ENCODE measurements at regions not wholly inside any gene's neighbourhood (a gene's known extent, or its start where the extent isn't known, plus 50 kb on each side); places are given as distances from the start of the nearest gene placed in this dataset.

- intact Hi-C loops (cut with DNase I; ENCODE audit: low total_unique reads): no loop called here
- 82 to 93% (median 85%) methylated on average over 1 of the region's 1 CpG for WGBS, 5 donors
- Histone ChIP-seq H3K27me3 (replicated peaks in 1 of 7) (no peaks in the 10 kb centered on the region), H3K27ac (no peak overlapping the region), H3K36me3 (no peaks in the 10 kb centered on the region), H3K4me3 (no peak overlapping the region), H3K9me3 (no peaks in the 10 kb centered on the region), H3K4me1 (no peaks in the 10 kb centered on the region)
- DNase-seq: no peak
- TF ChIP-seq CTCF (IDR thresholded peaks at IDR 0.05 in 8 of 11, conservative IDR thresholded peaks at IDR 0.05 in 3 of 11): no peak
- no peak for TF ChIP-seq POLR2A (IDR thresholded peaks at IDR 0.05)
- TF ChIP-seq POLR2AphosphoS5 (IDR thresholded peaks at IDR 0.05): no peak
Observed at GRCh38 chr2:149877913-149878312, 290.3 kb upstream of the MMADHC start.

DNA sequence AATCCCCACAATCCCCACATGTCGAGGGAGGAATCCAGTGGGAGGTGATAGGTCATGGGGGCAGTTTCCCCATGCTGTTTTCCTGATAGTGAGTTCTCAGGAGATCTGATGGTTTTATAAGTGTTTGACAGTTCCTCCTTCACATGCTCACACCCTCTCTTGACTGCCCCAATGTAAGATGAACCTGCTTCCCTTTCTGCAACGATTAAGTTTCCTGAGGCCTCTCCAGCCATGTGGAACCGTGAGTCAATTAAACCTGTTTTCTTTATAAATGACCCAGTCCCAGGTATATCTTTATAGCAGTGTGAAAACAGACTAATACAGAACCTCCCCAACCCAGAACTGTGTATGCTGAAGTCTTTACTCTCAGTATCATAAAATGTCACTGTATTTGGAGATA, 289.5 kb upstream of the MMADHC start:
- no peak overlapping the region for H3K27ac ChIP-seq
- 31 to 44% (median 38%) methylated on average over 3 of the region's 3 CpGs for WGBS, 5 donors
- no peak overlapping the region for H3K4me3 ChIP-seq
- no peaks in the 10 kb centered on the region for H3K9me3 ChIP-seq
- DNase-seq: no peak
- TF ChIP-seq POLR2AphosphoS5 (IDR thresholded peaks at IDR 0.05): no peak
- no peaks in the 10 kb centered on the region for H3K27me3 ChIP-seq (replicated peaks in 1 of 7)
- H3K4me1 ChIP-seq: no peaks in the 10 kb centered on the region
- intact Hi-C loops (cut with DNase I; ENCODE audit: low total_unique reads): no loop called here
- no peaks in the 10 kb centered on the region for H3K36me3 ChIP-seq

GRCh38 chr2:149873936-149874335, 286.4 kb upstream of the MMADHC start:
- Histone ChIP-seq H3K27me3 (replicated peaks in 1 of 7) (no peaks in the 10 kb centered on the region), H3K4me1 (no peaks in the 10 kb centered on the region), H3K4me3 (no peak overlapping the region), H3K9me3 (peaks cover 0 to 11% (median 1%) of the 10 kb centered on the region in 8 donors), H3K36me3 (no peaks in the 10 kb centered on the region), H3K27ac (no peak overlapping the region)
- TF ChIP-seq CTCF (IDR thresholded peaks at IDR 0.05 in 8 of 11, conservative IDR thresholded peaks at IDR 0.05 in 3 of 11): no peak
- TF ChIP-seq POLR2AphosphoS5 (IDR thresholded peaks at IDR 0.05): no peak
- TF ChIP-seq POLR2A (IDR thresholded peaks at IDR 0.05): no peak
- intact Hi-C loops (cut with DNase I; ENCODE audit: low total_unique reads): no loop called here
- no peak for DNase-seq
- 55 to 85% (median 73%) methylated on average over 1 of the region's 1 CpG for whole genome bisulfite sequencing, 5 donors

GRCh38 chr2:149872638-149873150, 285.1 kb upstream of the MMADHC start:
- H3K36me3 ChIP-seq: no peaks in the 10 kb centered on the region
- TF ChIP-seq POLR2AphosphoS5 (IDR thresholded peaks at IDR 0.05) (no peak), CTCF (IDR thresholded peaks at IDR 0.05 in 8 of 11, conservative IDR thresholded peaks at IDR 0.05 in 3 of 11) (no peak), POLR2A (IDR thresholded peaks at IDR 0.05) (no peak)
- 44 to 66% (median 52%) methylated on average over 2 of the region's 2 CpGs for WGBS, 5 donors

GRCh38 chr2:149872041-149872440, 284.5 kb upstream of the MMADHC start:
- intact Hi-C loops (cut with DNase I; ENCODE audit: low total_unique reads): no loop called here
- Histone ChIP-seq H3K4me1 (no peaks in the 10 kb centered on the region), H3K9me3 (peaks cover 0 to 14% (median 7%) of the 10 kb centered on the region in 8 donors), H3K36me3 (no peaks in the 10 kb centered on the region), H3K4me3 (no peak overlapping the region), H3K27ac (no peak overlapping the region), H3K27me3 (replicated peaks in 1 of 7) (no peaks in the 10 kb centered on the region)
- no peak for DNase-seq
- no peak for TF ChIP-seq CTCF (IDR thresholded peaks at IDR 0.05 in 8 of 11, conservative IDR thresholded peaks at IDR 0.05 in 3 of 11)
- no peak for TF ChIP-seq POLR2AphosphoS5 (IDR thresholded peaks at IDR 0.05)
- no peak for TF ChIP-seq POLR2A (IDR thresholded peaks at IDR 0.05)
- 35 to 89% (median 66%) methylated on average over 2 of the region's 2 CpGs for WGBS, 5 donors

More at GRCh38 chr2:149872638-149873150, 285.1 kb upstream of the MMADHC start:
- Histone ChIP-seq H3K4me3 (no peak overlapping the region), H3K27ac (no peak overlapping the region), H3K9me3 (peaks cover 0 to 12% (median 7%) of the 10 kb centered on the region in 8 donors), H3K4me1 (no peaks in the 10 kb centered on the region), H3K27me3 (replicated peaks in 1 of 7) (no peaks in the 10 kb centered on the region)
- DNase-seq: no peak
- intact Hi-C loops (cut with DNase I; ENCODE audit: low total_unique reads): no loop called here

Data from spleen (tissue), 11 donors.